ENCODE measurements at regions not wholly inside any gene's neighbourhood (a gene's known extent, or its start where the extent isn't known, plus 50 kb on each side); places are given as distances from the start of the nearest gene placed in this dataset.
A peak's percentile ranks its signal among the peaks of the same experiment; 100 is the strongest.

DNA sequence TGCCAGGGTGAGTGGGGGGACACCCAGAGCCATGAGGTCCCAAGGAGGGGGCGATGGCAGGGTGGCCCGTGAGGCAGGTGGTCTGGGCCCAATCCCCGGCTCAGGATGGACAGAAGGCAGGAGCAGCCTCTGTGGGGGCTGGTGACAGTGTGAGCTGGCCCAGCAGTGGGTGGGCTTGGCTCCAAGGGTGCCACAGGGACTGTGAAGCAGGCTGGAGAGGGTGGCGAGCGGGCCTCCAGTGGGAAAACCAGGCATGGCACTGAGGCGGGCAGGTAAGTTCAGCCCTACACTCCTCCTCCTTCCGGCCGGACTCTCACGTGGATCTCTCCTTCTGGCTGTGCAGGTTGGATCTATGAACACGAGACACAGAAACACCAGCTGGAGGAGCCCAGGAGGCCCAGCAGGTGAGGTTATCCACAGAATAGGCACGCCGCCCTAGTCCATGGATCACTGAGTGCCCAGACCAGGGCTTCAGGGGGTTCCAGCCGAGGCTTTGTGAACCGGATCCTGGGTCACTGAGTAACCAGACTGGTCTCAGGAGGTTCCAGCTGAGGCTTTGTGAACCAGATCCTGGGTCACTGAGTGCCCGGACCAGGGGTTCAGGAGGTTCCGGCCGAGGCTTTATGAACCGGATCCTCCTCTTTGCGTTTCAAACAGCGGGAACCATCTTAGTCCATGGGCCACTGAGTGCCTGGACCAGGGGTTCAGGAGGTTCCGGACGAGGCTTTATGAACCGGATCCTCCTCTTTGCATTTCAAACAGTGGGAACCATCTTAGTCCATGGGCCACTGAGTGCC is 76.4 kb upstream of the BHLHE23 start:
- in situ Hi-C loops (cut with HindIII; ENCODE audit: low pct_unique_long_range_greater_than_20kb, low sequenced_read_pairs): no loop called here
- TF ChIP-seq, protein P1, sequence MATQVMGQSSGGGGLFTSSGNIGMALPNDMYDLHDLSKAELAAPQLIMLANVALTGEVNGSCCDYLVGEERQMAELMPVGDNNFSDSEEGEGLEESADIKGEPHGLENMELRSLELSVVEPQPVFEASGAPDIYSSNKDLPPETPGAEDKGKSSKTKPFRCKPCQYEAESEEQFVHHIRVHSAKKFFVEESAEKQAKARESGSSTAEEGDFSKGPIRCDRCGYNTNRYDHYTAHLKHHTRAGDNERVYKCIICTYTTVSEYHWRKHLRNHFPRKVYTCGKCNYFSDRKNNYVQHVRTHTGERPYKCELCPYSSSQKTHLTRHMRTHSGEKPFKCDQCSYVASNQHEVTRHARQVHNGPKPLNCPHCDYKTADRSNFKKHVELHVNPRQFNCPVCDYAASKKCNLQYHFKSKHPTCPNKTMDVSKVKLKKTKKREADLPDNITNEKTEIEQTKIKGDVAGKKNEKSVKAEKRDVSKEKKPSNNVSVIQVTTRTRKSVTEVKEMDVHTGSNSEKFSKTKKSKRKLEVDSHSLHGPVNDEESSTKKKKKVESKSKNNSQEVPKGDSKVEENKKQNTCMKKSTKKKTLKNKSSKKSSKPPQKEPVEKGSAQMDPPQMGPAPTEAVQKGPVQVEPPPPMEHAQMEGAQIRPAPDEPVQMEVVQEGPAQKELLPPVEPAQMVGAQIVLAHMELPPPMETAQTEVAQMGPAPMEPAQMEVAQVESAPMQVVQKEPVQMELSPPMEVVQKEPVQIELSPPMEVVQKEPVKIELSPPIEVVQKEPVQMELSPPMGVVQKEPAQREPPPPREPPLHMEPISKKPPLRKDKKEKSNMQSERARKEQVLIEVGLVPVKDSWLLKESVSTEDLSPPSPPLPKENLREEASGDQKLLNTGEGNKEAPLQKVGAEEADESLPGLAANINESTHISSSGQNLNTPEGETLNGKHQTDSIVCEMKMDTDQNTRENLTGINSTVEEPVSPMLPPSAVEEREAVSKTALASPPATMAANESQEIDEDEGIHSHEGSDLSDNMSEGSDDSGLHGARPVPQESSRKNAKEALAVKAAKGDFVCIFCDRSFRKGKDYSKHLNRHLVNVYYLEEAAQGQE (IDR thresholded peaks at IDR 0.05; ENCODE audit: insufficient read depth in 1 of 2, low read depth in 2 of 2, low read length in 1 of 2): peak in 1 of 2 experiments; percentile 32; a peak in 1 of 4 replicates
- TF ChIP-seq TCF7L2 (IDR thresholded peaks at IDR 0.05; ENCODE audit: low read depth, low read length): no peak
- no peak for TF ChIP-seq POLR2AphosphoS5 (IDR thresholded peaks at IDR 0.05; ENCODE audit: low read depth, low read length)
- TF ChIP-seq, protein P2, sequence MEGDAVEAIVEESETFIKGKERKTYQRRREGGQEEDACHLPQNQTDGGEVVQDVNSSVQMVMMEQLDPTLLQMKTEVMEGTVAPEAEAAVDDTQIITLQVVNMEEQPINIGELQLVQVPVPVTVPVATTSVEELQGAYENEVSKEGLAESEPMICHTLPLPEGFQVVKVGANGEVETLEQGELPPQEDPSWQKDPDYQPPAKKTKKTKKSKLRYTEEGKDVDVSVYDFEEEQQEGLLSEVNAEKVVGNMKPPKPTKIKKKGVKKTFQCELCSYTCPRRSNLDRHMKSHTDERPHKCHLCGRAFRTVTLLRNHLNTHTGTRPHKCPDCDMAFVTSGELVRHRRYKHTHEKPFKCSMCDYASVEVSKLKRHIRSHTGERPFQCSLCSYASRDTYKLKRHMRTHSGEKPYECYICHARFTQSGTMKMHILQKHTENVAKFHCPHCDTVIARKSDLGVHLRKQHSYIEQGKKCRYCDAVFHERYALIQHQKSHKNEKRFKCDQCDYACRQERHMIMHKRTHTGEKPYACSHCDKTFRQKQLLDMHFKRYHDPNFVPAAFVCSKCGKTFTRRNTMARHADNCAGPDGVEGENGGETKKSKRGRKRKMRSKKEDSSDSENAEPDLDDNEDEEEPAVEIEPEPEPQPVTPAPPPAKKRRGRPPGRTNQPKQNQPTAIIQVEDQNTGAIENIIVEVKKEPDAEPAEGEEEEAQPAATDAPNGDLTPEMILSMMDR (IDR thresholded peaks at IDR 0.05): no peak
- TF ChIP-seq SIN3A (IDR thresholded peaks at IDR 0.05; ENCODE audit: borderline replicate concordance, insufficient read depth, low read depth, low read length): no peak
- POLR2A ChIA-PET: no interaction called here

DNA sequence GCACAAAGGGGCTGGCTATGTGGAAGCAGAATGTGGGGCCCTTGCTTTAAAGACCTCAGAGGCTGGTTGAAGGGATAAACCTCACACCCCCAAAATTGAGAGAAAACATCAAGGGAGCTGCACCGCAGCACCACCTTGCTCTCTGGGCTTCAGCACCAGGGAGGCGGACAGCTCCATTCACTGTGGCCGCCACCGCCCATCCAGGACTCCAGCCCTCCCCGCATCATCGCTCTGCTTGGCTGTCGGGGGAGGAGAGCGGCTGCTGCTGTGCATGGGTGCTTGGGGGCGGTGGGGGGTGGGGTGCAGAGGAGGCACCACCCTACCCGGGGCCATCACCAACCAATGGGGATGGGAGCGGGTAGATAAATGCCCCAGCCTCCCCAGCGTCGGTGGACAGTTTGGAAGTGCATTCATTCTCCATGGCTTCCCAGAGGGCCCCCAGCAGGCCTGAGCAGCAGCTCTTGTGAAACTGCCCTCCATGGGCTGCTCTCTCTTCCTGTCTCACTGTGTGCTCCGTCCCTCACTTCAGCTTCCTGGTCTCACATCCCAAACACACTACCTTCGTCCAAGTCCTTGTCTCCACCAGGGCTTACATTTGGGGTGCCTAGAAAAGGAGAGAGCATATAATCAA is 75.7 kb upstream of the BHLHE23 start:
- Histone ChIP-seq H3K4me3 (ENCODE audit: low read depth in 2 of 2, low read length in 2 of 2) (no peak overlapping the region), H3K4me1 (ENCODE audit: control insufficient read depth, insufficient read depth, low read length) (no peaks in the 10 kb centered on the region), H3K36me3 (ENCODE audit: control insufficient read depth, insufficient read depth, low read length) (no peaks in the 10 kb centered on the region), H3K9me3 (ENCODE audit: control insufficient read depth, insufficient read depth, low read depth, low read length) (peaks cover 7% of the 10 kb centered on the region; the same call in 1 of the 2 replicates), H3K27ac (ENCODE audit: low read length) (no peak overlapping the region), H3K27me3 (ENCODE audit: control insufficient read depth, insufficient read depth, low read length) (no peaks in the 10 kb centered on the region)
- in situ Hi-C loops (cut with HindIII; ENCODE audit: low pct_unique_long_range_greater_than_20kb, low sequenced_read_pairs): no loop called here
- TF ChIP-seq TCF7L2 (IDR thresholded peaks at IDR 0.05; ENCODE audit: low read depth, low read length) (no peak), SIN3A (IDR thresholded peaks at IDR 0.05; ENCODE audit: borderline replicate concordance, insufficient read depth, low read depth, low read length) (no peak)
- TF ChIP-seq, protein P1 (IDR thresholded peaks at IDR 0.05; ENCODE audit: insufficient read depth in 1 of 2, low read depth in 2 of 2, low read length in 1 of 2): peak; percentile 95 to 97
- ChIA-PET CTCF (no interaction called here), POLR2A (no interaction called here)
- intact Hi-C loops (cut with micrococcal nuclease; ENCODE audit: unreplicated experiment): no loop called here
- ATAC-seq: peak; percentile 62
- DNase-seq (ENCODE audit: low read depth, low spot score): no peak
- BruUV-seq (replicated peaks): no TSS peak

More for the DNA sequence above, 76.4 kb upstream of the BHLHE23 start:
- intact Hi-C loops (cut with micrococcal nuclease; ENCODE audit: unreplicated experiment): no loop called here
- ATAC-seq (no peak), DNase-seq (ENCODE audit: low read depth, low spot score) (no peak)
- H3K9me3 ChIP-seq (ENCODE audit: control insufficient read depth, insufficient read depth, low read depth, low read length): peaks cover under 1% of the 10 kb centered on the region; the same call in 1 of the 2 replicates
- no peaks in the 10 kb centered on the region for H3K36me3 ChIP-seq (ENCODE audit: control insufficient read depth, insufficient read depth, low read length)
- no peak overlapping the region for H3K27ac ChIP-seq (ENCODE audit: low read length)
- H3K27me3 ChIP-seq (ENCODE audit: control insufficient read depth, insufficient read depth, low read length): no peaks in the 10 kb centered on the region
- H3K4me3 ChIP-seq (ENCODE audit: low read depth in 2 of 2, low read length in 2 of 2): no peak overlapping the region
- BruUV-seq (replicated peaks): no TSS peak
- CTCF ChIA-PET: no interaction called here
- H3K4me1 ChIP-seq (ENCODE audit: control insufficient read depth, insufficient read depth, low read length): no peaks in the 10 kb centered on the region
